Cardiac fibroblast (primary cell): ENCODE measurements at regions not wholly inside any gene's neighbourhood (a gene's known extent, or its start where the extent isn't known, plus 50 kb on each side); places are given as distances from the start of the nearest gene placed in this dataset.
A peak's percentile ranks its signal among the peaks of the same experiment; 100 is the strongest.

Source experiments
- DNase-seq, 2 donors: peaks; one replicate each; pipeline versions ENCODE4 v3.0.0 to v3.0.0-alpha.2; 2010; ENCODE audit warnings: low read depth in 2 of 2
- H3K4me3 ChIP-seq, 2 donors: replicated peaks in 1 of 2; 1 replicate in 1 of 2; 2 replicates in 1 of 2; pipeline ENCODE4 v1.5.1; 2011; ENCODE audit warnings: low read depth in 2 of 2, low read length in 2 of 2, mild to moderate bottlenecking in 2 of 2, moderate library complexity in 1 of 2
- TF ChIP-seq, protein P1 (sequence below): IDR thresholded peaks from one replicate; pipeline ENCODE4 v1.5.1; 2011; ENCODE audit warnings: low read depth, mild to moderate bottlenecking, low read length, inconsistent platforms

- no peak for DNase-seq
- TF ChIP-seq, protein P1, sequence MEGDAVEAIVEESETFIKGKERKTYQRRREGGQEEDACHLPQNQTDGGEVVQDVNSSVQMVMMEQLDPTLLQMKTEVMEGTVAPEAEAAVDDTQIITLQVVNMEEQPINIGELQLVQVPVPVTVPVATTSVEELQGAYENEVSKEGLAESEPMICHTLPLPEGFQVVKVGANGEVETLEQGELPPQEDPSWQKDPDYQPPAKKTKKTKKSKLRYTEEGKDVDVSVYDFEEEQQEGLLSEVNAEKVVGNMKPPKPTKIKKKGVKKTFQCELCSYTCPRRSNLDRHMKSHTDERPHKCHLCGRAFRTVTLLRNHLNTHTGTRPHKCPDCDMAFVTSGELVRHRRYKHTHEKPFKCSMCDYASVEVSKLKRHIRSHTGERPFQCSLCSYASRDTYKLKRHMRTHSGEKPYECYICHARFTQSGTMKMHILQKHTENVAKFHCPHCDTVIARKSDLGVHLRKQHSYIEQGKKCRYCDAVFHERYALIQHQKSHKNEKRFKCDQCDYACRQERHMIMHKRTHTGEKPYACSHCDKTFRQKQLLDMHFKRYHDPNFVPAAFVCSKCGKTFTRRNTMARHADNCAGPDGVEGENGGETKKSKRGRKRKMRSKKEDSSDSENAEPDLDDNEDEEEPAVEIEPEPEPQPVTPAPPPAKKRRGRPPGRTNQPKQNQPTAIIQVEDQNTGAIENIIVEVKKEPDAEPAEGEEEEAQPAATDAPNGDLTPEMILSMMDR, result no peak
- H3K4me3 ChIP-seq, result no peak overlapping the region
Observed at GRCh38 chr5:167903243-167903642, 388.2 kb upstream of the WWC1 start.

DNA sequence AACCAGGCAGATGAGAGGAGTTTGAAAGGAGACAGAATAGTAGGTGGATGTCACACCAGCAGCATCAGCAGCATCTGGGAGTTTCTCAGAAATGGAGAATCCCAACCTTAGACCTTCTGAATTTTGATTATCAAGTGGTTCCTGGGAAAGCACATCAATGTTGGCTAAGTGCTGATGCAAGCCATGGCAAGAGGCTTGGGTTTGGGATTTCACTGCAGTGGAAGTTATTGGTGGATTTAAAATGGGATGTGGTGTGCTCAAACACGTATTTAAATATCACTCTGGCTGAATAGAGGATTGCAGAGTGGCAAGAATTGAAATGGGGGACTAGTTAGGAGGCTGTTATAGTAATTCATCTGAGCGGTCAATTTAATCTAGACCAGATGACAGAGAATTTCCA lies 387.8 kb upstream of the WWC1 start:
- no peak overlapping the region for H3K4me3 ChIP-seq
- DNase-seq, result no peak
- TF ChIP-seq, protein P1, result no peak

GRCh38 chr5:167905919-167906853 lies 385.3 kb upstream of the WWC1 start:
- TF ChIP-seq, protein P1, result no peak
- DNase-seq, result no peak
- no peak overlapping the region for H3K4me3 ChIP-seq

GRCh38 chr5:167908606-167909005 lies 382.8 kb upstream of the WWC1 start:
- no peak overlapping the region for H3K4me3 ChIP-seq
- TF ChIP-seq, protein P1, result no peak
- DNase-seq, result peak in 1 of 2 donors; percentile 8

- H3K4me3 ChIP-seq, result no peak overlapping the region
- DNase-seq, result peak in 1 of 2 donors; percentile 16
- TF ChIP-seq, protein P1, result no peak
Observed at GRCh38 chr5:167912941-167913665, 378.3 kb upstream of the WWC1 start.

GRCh38 chr5:167915237-167915636 lies 376.2 kb upstream of the WWC1 start:
- TF ChIP-seq, protein P1, result no peak
- H3K4me3 ChIP-seq, result no peak overlapping the region

More at GRCh38 chr5:167915237-167915636, 376.2 kb upstream of the WWC1 start:
- no peak for DNase-seq
